K562 (cell line): ENCODE measurements at regions not wholly inside any gene's neighbourhood (a gene's known extent, or its start where the extent isn't known, plus 50 kb on each side); places are given as distances from the start of the nearest gene placed in this dataset.
A peak's percentile ranks its signal among the peaks of the same experiment; 100 is the strongest.

Source experiments
- ATAC-seq: fragments of 200-7000 bp; cut with Tn5 transposase; 3 replicates; pipeline ENCODE4 v1.9.1; 2020; ENCODE audit warnings: moderate library complexity
- BruUV-seq: library from RNA; stranded (reverse); fragments of 400-500 nt; replicated peaks from 2 replicates; lab custom pipeline; 2021; lab: Mats Ljungman, UMichigan
- CTCF ChIA-PET: fragments of 300-600 bp; formaldehyde crosslinking; extraction: SDS; loops from one replicate; lab custom pipeline; 2021; ENCODE audit warnings: low intra/inter-chr PET ratio; lab: Yijun Ruan, JAX
- POLR2A ChIA-PET: fragments of 300-600, 350-650 bp; sonication (Branson Sonifier 250); formaldehyde crosslinking; extraction: SDS; loops from one replicate; lab custom pipeline; 2021; ENCODE audit warnings: antibody characterized with exemption, inconsistent platforms; lab: Yijun Ruan, JAX
- DNase-seq, 4 experiments: peaks; one replicate each; pipeline versions ENCODE4 v3.0.0 to v3.0.0-alpha.2; 2011 to 2018; ENCODE audit warnings: low spot score in 3 of 4, mixed read lengths in 3 of 4; ENCODE audit errors: extremely low read depth in 1 of 4
- FAIRE-seq: peaks from 2 replicates; lab custom pipeline; 2011; peaks lifted over from hg19 to GRCh38; lab: Jason Lieb, UNC
- H2AFZ ChIP-seq: 2 replicates; pipeline ENCODE4 v1.6.0; 2011; ENCODE audit warnings: low read depth, low read length, control low read depth, inconsistent platforms
- H3K27ac ChIP-seq: fragments of 200-600 bp; 3 replicates; pipeline ENCODE4 v1.8.0; 2011; ENCODE audit warnings: low read depth, mild to moderate bottlenecking, control low read depth, inconsistent platforms, low read length, moderate library complexity, mixed read lengths; ENCODE audit errors: extremely low read depth
- H3K27me3 ChIP-seq, 2 experiments: fragments of 300-600 bp in 1 of 2; 2 replicates in 1 of 2; 3 replicates in 1 of 2; pipeline versions ENCODE4 v1.6.0 to v1.8.0; 2011; ENCODE audit warnings: inconsistent platforms in 2 of 2, low read length in 2 of 2, mild to moderate bottlenecking in 1 of 2, mixed read lengths in 1 of 2, moderate library complexity in 1 of 2; ENCODE audit not compliant: control insufficient read depth in 2 of 2, insufficient read depth in 2 of 2
- H3K36me3 ChIP-seq: fragments of 300-600 bp; 3 replicates; pipeline ENCODE4 v1.8.0; 2011; ENCODE audit warnings: mild to moderate bottlenecking, low read length, inconsistent platforms; ENCODE audit not compliant: control insufficient read depth, insufficient read depth
- H3K4me1 ChIP-seq, 2 experiments: fragments of 200-600 bp in 1 of 2; replicated peaks in 1 of 2; 2 replicates in 1 of 2; 3 replicates in 1 of 2; pipeline versions ENCODE4 v1.5.1 to v1.8.0; 2011; ENCODE audit warnings: inconsistent platforms in 2 of 2, low read length in 2 of 2, mild to moderate bottlenecking in 1 of 2, mixed read lengths in 1 of 2, moderate library complexity in 1 of 2; ENCODE audit not compliant: control insufficient read depth in 2 of 2, insufficient read depth in 2 of 2
- H3K4me2 ChIP-seq: 2 replicates; pipeline ENCODE4 v1.6.1; 2011; ENCODE audit warnings: low read length, control low read depth, inconsistent platforms, mixed read lengths; ENCODE audit not compliant: insufficient read depth
- H3K4me3 ChIP-seq: fragments of 200-600 bp; sonication (generic), shearing (Covaris generic); 2 replicates; pipeline ENCODE4 v1.5.1; 2016; ENCODE audit warnings: control low read depth, inconsistent platforms
- H3K79me2 ChIP-seq: fragments of 200-600 bp; 3 replicates; pipeline ENCODE4 v1.8.0; 2011; ENCODE audit warnings: low read length, inconsistent platforms; ENCODE audit not compliant: control insufficient read depth, insufficient read depth
- H3K9ac ChIP-seq, 2 experiments: 2 replicates each; pipeline versions ENCODE4 v1.6.0 to v1.6.1; 2011; ENCODE audit warnings: low read depth in 2 of 2, low read length in 2 of 2, control low read depth in 1 of 2, inconsistent platforms in 1 of 2, mild to moderate bottlenecking in 1 of 2, mixed read lengths in 1 of 2; ENCODE audit not compliant: insufficient read depth in 1 of 2
- H3K9me1 ChIP-seq: one replicate; pipeline ENCODE4 v1.6.0; 2011; ENCODE audit warnings: inconsistent platforms, mild to moderate bottlenecking, low read length, moderate library complexity; ENCODE audit not compliant: control insufficient read depth, insufficient read depth
- H3K9me3 ChIP-seq: replicated peaks from 2 replicates; pipeline ENCODE4 v1.5.1; 2011; ENCODE audit warnings: low read depth, low read length, inconsistent platforms; ENCODE audit not compliant: control insufficient read depth, insufficient read depth
- H4K20me1 ChIP-seq: replicated peaks from 2 replicates; pipeline ENCODE4 v1.6.1; 2011; ENCODE audit warnings: low read length, inconsistent platforms, mixed read lengths; ENCODE audit not compliant: control insufficient read depth, insufficient read depth
- TFE3 ChIP-seq: fragments of 450-650 bp; formaldehyde crosslinking; IDR thresholded peaks from 2 replicates; pipeline ENCODE4 v1.4.0; 2020; ENCODE audit warnings: mild to moderate bottlenecking, mixed read lengths
- ZNF316 ChIP-seq: fragments of 450-650 bp; IDR thresholded peaks from 2 replicates; pipeline ENCODE4 v1.6.1; 2016
- WGBS: fragments of 100-300 bp; shearing (Covaris generic); methylation state at CpG from one replicate; pipeline ENCODE4 v1.1.6; 2016; ENCODE audit warnings: low coverage, mixed read lengths; ENCODE audit not compliant: insufficient coverage; ENCODE audit errors: missing lambda C conversion rate; 5-methylcytosine and 5-hydroxymethylcytosine counted together
- in situ Hi-C: fragments of 300-500 bp; cut with MboI; formaldehyde crosslinking; loops from 4 replicates; pipeline ENCODE4 v1.15.0; 2018; ENCODE audit warnings: inconsistent platforms, mixed read lengths
- intact Hi-C: fragments of 100-400 bp; cut with micrococcal nuclease; formaldehyde crosslinking; loops from 2 replicates; pipeline ENCODE4 v1.14.2; 2022
- TF ChIP-seq, protein P1 (sequence below), 3 experiments: fragments of 200-800 bp in 1 of 3; sonication (Bioruptor generic) in 1 of 3; sonication (generic) in 1 of 3; formaldehyde crosslinking in 1 of 3; IDR thresholded peaks; 2 replicates each; pipeline versions ENCODE4 v1.6.1 to v1.8.0; 2016 to 2022; ENCODE audit warnings: mild to moderate bottlenecking in 2 of 3, missing compliant biosample characterization in 2 of 3, missing genetic modification characterization in 2 of 3, missing genetic modification reagents in 1 of 3
- TF ChIP-seq, protein P2 (sequence below): conservative IDR thresholded peaks from 2 replicates; pipeline ENCODE4 v1.6.1; 2011; ENCODE audit warnings: low read depth, mild to moderate bottlenecking, low read length; ENCODE audit not compliant: control insufficient read depth
- TF ChIP-seq, protein P3 (sequence below): fragments of 250-450 bp; sonication (Bioruptor Pico); IDR thresholded peaks from 2 replicates; pipeline ENCODE4 v1.6.1; 2021; ENCODE audit warnings: mild to moderate bottlenecking

DNA sequence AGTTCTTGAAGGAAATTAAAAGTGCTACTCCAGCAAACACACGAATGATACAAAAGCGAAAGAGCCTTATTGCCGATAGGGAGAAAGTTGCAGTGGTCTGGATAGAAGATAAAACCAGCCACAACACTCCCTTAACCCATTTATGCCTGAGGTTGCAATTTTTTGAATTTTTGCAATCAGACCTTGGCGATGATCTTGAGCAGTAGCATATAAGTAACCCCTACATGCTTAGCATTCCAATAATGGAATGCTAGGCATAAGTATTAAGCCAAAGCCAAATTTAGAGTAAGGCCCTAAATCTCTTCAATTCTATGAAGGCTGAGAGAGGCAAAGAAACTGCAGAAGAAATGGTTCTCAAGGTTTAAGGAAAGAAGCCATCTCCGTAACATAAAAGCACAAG lies 153.5 kb downstream of the SLC28A3 start:
- peaks cover 3 to 7% of the 10 kb centered on the region in 2 experiments; a peak in 1 of 5 replicates for H3K27me3 ChIP-seq
- no peak overlapping the region for H3K9ac ChIP-seq
- no peak for DNase-seq
- intact Hi-C loops, result no loop called here
- H3K4me2 ChIP-seq, result no peak overlapping the region
- H3K9me3 ChIP-seq, result no peaks in the 10 kb centered on the region
- no peak for ATAC-seq
- FAIRE-seq, result no peak
- H4K20me1 ChIP-seq, result no peaks in the 10 kb centered on the region
- ChIA-PET POLR2A (no interaction called here), CTCF (no interaction called here)
- no TSS peak for BruUV-seq
- in situ Hi-C loops, result no loop called here
- H3K4me3 ChIP-seq, result no peak overlapping the region
- H3K4me1 ChIP-seq, result no peaks in the 10 kb centered on the region
- no peaks in the 10 kb centered on the region for H3K9me1 ChIP-seq
- WGBS, result 5% methylated on average over 5 of the region's 5 CpGs
- H3K36me3 ChIP-seq, result no peaks in the 10 kb centered on the region
- H3K27ac ChIP-seq, result no peak overlapping the region
- 0 out of 2 replicates have a peak, but pooled peaks have one; percentile 14 for TF ChIP-seq ZNF316
- TF ChIP-seq, protein P1, sequence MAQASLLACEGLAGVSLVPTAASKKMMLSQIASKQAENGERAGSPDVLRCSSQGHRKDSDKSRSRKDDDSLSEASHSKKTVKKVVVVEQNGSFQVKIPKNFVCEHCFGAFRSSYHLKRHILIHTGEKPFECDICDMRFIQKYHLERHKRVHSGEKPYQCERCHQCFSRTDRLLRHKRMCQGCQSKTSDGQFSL (CRISPR knock-in tag; IDR thresholded peaks at IDR 0.05), result no peak
- TF ChIP-seq, protein P1 (tag; IDR thresholded peaks at IDR 0.05), result no peak
- no peak overlapping the region for H2AFZ ChIP-seq
- no peaks in the 10 kb centered on the region for H3K79me2 ChIP-seq

DNA sequence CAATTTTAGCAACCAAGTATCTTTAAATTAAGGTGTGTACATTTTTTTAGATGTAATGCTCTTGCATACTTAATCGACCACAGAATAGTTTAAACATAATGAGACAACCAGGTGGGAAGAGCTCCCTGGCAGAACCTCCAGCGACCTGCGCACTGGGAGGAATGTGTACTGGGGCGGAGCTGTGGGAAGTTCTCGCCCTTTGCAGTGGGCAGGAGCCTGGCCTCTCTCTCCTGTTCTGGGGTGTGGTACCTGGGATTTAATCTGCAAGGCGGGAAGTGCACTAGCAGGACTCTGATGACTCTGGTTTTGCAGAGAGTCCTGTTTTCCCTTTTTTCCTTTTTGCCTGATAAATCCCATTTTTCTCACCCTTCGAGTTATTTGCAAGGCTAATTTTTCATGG lies 150.7 kb downstream of the SLC28A3 start:
- POLR2A ChIA-PET, result no interaction called here

More for the DNA sequence above, 150.7 kb downstream of the SLC28A3 start:
- H3K27ac ChIP-seq, result no peak overlapping the region
- TF ChIP-seq, protein P2, sequence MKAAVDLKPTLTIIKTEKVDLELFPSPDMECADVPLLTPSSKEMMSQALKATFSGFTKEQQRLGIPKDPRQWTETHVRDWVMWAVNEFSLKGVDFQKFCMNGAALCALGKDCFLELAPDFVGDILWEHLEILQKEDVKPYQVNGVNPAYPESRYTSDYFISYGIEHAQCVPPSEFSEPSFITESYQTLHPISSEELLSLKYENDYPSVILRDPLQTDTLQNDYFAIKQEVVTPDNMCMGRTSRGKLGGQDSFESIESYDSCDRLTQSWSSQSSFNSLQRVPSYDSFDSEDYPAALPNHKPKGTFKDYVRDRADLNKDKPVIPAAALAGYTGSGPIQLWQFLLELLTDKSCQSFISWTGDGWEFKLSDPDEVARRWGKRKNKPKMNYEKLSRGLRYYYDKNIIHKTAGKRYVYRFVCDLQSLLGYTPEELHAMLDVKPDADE, result no peak
- TF ChIP-seq, protein P3, sequence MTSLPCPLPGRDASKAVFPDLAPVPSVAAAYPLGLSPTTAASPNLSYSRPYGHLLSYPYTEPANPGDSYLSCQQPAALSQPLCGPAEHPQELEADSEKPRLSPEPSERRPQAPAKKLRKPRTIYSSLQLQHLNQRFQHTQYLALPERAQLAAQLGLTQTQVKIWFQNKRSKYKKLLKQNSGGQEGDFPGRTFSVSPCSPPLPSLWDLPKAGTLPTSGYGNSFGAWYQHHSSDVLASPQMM, result no peak
- peak; percentile 26; the same call in 1 of the 2 replicates for TF ChIP-seq TFE3
- no peaks in the 10 kb centered on the region for H3K9me1 ChIP-seq
- no TSS peak for BruUV-seq
- no peaks in the 10 kb centered on the region for H3K36me3 ChIP-seq
- in situ Hi-C loops (no loop called here), intact Hi-C loops (no loop called here)
- DNase-seq (no peak), ATAC-seq (no peak), FAIRE-seq (no peak)
- H3K4me1 ChIP-seq, result no peaks in the 10 kb centered on the region
- no peak overlapping the region for H3K4me3 ChIP-seq
- no peak overlapping the region for H3K4me2 ChIP-seq
- H3K79me2 ChIP-seq, result no peaks in the 10 kb centered on the region
- 4% methylated on average over 6 of the region's 7 CpGs for whole genome bisulfite sequencing
- 0 out of 5 replicates have a peak, but pooled peaks cover 3 to 5% of the 10 kb centered on the region in 2 experiments for H3K27me3 ChIP-seq
- CTCF ChIA-PET, result no interaction called here
- no peaks in the 10 kb centered on the region for H3K9me3 ChIP-seq
- H3K9ac ChIP-seq, result no peak overlapping the region
- no peaks in the 10 kb centered on the region for H4K20me1 ChIP-seq
- no peak overlapping the region for H2AFZ ChIP-seq
